HEK293 (cell line): ENCODE measurements at regions not wholly inside any gene's neighbourhood (a gene's known extent, or its start where the extent isn't known, plus 50 kb on each side); places are given as distances from the start of the nearest gene placed in this dataset.

Source experiments
- CTCF ChIA-PET: fragments of 350-600 bp; formaldehyde crosslinking; extraction: SDS; loops from one replicate; lab custom pipeline; 2021; ENCODE audit warnings: antibody characterized with exemption; lab: Yijun Ruan, JAX
- POLR2A ChIA-PET: fragments of 300-600 bp; formaldehyde crosslinking; extraction: SDS; loops from one replicate; lab custom pipeline; 2020; ENCODE audit warnings: antibody characterized with exemption, inconsistent platforms; lab: Yijun Ruan, JAX
- H3K27ac ChIP-seq: fragments of 200-500 bp; sonication (Bioruptor generic); 2 replicates; pipeline ENCODE4 v1.5.1; 2014; ENCODE audit warnings: low read depth, low read length, control low read depth, inconsistent platforms; ENCODE audit errors: extremely low read depth
- H3K36me3 ChIP-seq, 2 experiments: fragments of 200-500 bp in 1 of 2; sonication (Bioruptor generic) in 1 of 2; 1 replicate in 1 of 2; 2 replicates in 1 of 2; pipeline ENCODE4 v1.5.1; 2014 to 2017; ENCODE audit warnings: inconsistent platforms in 2 of 2, low read length in 2 of 2; ENCODE audit not compliant: control insufficient read depth in 2 of 2, insufficient read depth in 1 of 2
- H3K4me1 ChIP-seq: fragments of 200-500 bp; sonication (Bioruptor generic); 2 replicates; pipeline ENCODE4 v1.5.1; 2014; ENCODE audit warnings: mild to moderate bottlenecking, low read length, inconsistent platforms; ENCODE audit not compliant: control insufficient read depth, insufficient read depth
- H3K4me3 ChIP-seq: 2 replicates; pipeline ENCODE4 v1.5.1; 2011; ENCODE audit warnings: low read depth, mild to moderate bottlenecking, control low read depth, low read length, moderate library complexity
- H3K9me3 ChIP-seq: fragments of 200-500 bp; sonication (Bioruptor generic); 2 replicates; pipeline ENCODE4 v1.5.1; 2014; ENCODE audit warnings: low read depth, low read length, inconsistent platforms; ENCODE audit not compliant: control insufficient read depth, insufficient read depth
- EGR2 ChIP-seq: fragments of 450-650 bp; formaldehyde crosslinking; IDR thresholded peaks from 2 replicates; pipeline ENCODE4 v1.5.1; 2016; ENCODE audit warnings: low read depth, missing biosample characterization, missing genetic modification characterization
- GLIS2 ChIP-seq: fragments of 450-650 bp; formaldehyde crosslinking; IDR thresholded peaks from 2 replicates; pipeline ENCODE4 v1.5.1; 2016; ENCODE audit warnings: missing biosample characterization, missing genetic modification characterization
- KLF9 ChIP-seq: fragments of 450-650 bp; formaldehyde crosslinking; IDR thresholded peaks from 2 replicates; pipeline ENCODE4 v1.5.1; 2016; ENCODE audit warnings: missing biosample characterization, missing genetic modification characterization, low read depth
- TCF7L2 ChIP-seq: IDR thresholded peaks from 2 replicates; pipeline ENCODE4 v1.6.1; 2011; ENCODE audit warnings: low read depth, mild to moderate bottlenecking, inconsistent platforms, low read length, moderate library complexity, borderline replicate concordance
- YY1 ChIP-seq: fragments of 450-650 bp; formaldehyde crosslinking; IDR thresholded peaks from 2 replicates; pipeline ENCODE4 v1.5.1; 2018; ENCODE audit warnings: missing biosample characterization, missing genetic modification characterization
- YY2 ChIP-seq: fragments of 450-650 bp; formaldehyde crosslinking; IDR thresholded peaks from 2 replicates; pipeline ENCODE4 v1.5.1; 2016; ENCODE audit warnings: missing biosample characterization, missing genetic modification characterization
- ZBTB1 ChIP-seq: fragments of 450-650 bp; formaldehyde crosslinking; IDR thresholded peaks from 2 replicates; pipeline ENCODE4 v1.5.1; 2016; ENCODE audit warnings: missing biosample characterization, missing genetic modification characterization
- ZEB2 ChIP-seq: fragments of 450-650 bp; formaldehyde crosslinking; IDR thresholded peaks from 2 replicates; pipeline ENCODE4 v1.5.1; 2016; ENCODE audit warnings: missing biosample characterization, missing genetic modification characterization
- ZFP41 ChIP-seq: fragments of 450-650 bp; formaldehyde crosslinking; IDR thresholded peaks from 2 replicates; pipeline ENCODE4 v1.5.1; 2016; ENCODE audit warnings: missing biosample characterization, missing genetic modification characterization, borderline replicate concordance
- ZIC2 ChIP-seq: fragments of 450-650 bp; formaldehyde crosslinking; IDR thresholded peaks from 2 replicates; pipeline ENCODE4 v1.5.1; 2016; ENCODE audit warnings: missing biosample characterization, missing genetic modification characterization
- ZNF140 ChIP-seq: fragments of 450-650 bp; formaldehyde crosslinking; IDR thresholded peaks from 2 replicates; pipeline ENCODE4 v1.5.1; 2016; ENCODE audit warnings: missing biosample characterization, missing genetic modification characterization
- ZNF214 ChIP-seq: fragments of 450-650 bp; formaldehyde crosslinking; IDR thresholded peaks from 2 replicates; pipeline ENCODE4 v1.5.1; 2017; ENCODE audit warnings: missing biosample characterization, mild to moderate bottlenecking, missing genetic modification characterization, borderline replicate concordance
- ZNF341 ChIP-seq: fragments of 450-650 bp; formaldehyde crosslinking; IDR thresholded peaks from 2 replicates; pipeline ENCODE4; 2016; ENCODE audit warnings: low read depth, missing biosample characterization, missing genetic modification characterization
- ZNF391 ChIP-seq: fragments of 450-650 bp; formaldehyde crosslinking; IDR thresholded peaks from 2 replicates; pipeline ENCODE4 v1.5.1; 2016; ENCODE audit warnings: low read depth, missing biosample characterization, missing genetic modification characterization, borderline replicate concordance
- ZNF416 ChIP-seq: fragments of 450-650 bp; formaldehyde crosslinking; IDR thresholded peaks from 2 replicates; pipeline ENCODE4 v1.5.1; 2016; ENCODE audit warnings: missing biosample characterization, missing genetic modification characterization
- ZNF48 ChIP-seq: fragments of 450-650 bp; formaldehyde crosslinking; IDR thresholded peaks from 2 replicates; pipeline ENCODE4 v1.5.1; 2016; ENCODE audit warnings: missing biosample characterization, missing genetic modification characterization
- ZNF501 ChIP-seq: fragments of 450-650 bp; formaldehyde crosslinking; IDR thresholded peaks from 2 replicates; pipeline ENCODE4 v1.5.1; 2016; ENCODE audit warnings: missing biosample characterization, missing genetic modification characterization
- ZNF529 ChIP-seq: fragments of 450-650 bp; formaldehyde crosslinking; IDR thresholded peaks from 2 replicates; pipeline ENCODE4 v1.5.1; 2017; ENCODE audit warnings: missing genetic modification characterization, missing biosample characterization; ENCODE audit not compliant: insufficient replicate concordance
- ZNF549 ChIP-seq: fragments of 450-650 bp; IDR thresholded peaks from 2 replicates; pipeline ENCODE4 v1.5.1; 2018; ENCODE audit warnings: missing biosample characterization, missing genetic modification characterization, mild to moderate bottlenecking, inconsistent platforms, moderate library complexity
- ZNF654 ChIP-seq: fragments of 450-650 bp; formaldehyde crosslinking; IDR thresholded peaks from 2 replicates; pipeline ENCODE4 v1.5.1; 2016; ENCODE audit warnings: low read depth, missing biosample characterization, missing genetic modification characterization
- ZNF701 ChIP-seq: fragments of 450-650 bp; formaldehyde crosslinking; IDR thresholded peaks from 2 replicates; pipeline ENCODE4 v1.5.1; 2016; ENCODE audit warnings: missing biosample characterization, missing genetic modification characterization
- ZNF777 ChIP-seq: fragments of 450-650 bp; formaldehyde crosslinking; IDR thresholded peaks from 2 replicates; pipeline ENCODE4 v1.5.1; 2017; ENCODE audit warnings: missing biosample characterization, missing genetic modification characterization, borderline replicate concordance
- ZNF791 ChIP-seq: fragments of 450-650 bp; formaldehyde crosslinking; IDR thresholded peaks from 2 replicates; pipeline ENCODE4 v1.5.1; 2016; ENCODE audit warnings: missing biosample characterization, missing genetic modification characterization
- TF ChIP-seq, protein P1 (sequence below): fragments of 450-650 bp; formaldehyde crosslinking; IDR thresholded peaks from 2 replicates; pipeline ENCODE4 v1.5.1; 2017; ENCODE audit warnings: missing biosample characterization, missing genetic modification characterization
- TF ChIP-seq, protein P2 (sequence below): fragments of 450-650 bp; formaldehyde crosslinking; conservative IDR thresholded peaks from 2 replicates; pipeline ENCODE4 v1.5.1; 2016; ENCODE audit warnings: low read depth, missing biosample characterization, missing genetic modification characterization
- TF ChIP-seq, protein P3 (sequence below): fragments of 450-650 bp; formaldehyde crosslinking; IDR thresholded peaks from 2 replicates; pipeline ENCODE4 v1.5.1; 2017; ENCODE audit warnings: missing biosample characterization, mild to moderate bottlenecking, missing genetic modification characterization, moderate library complexity
- TF ChIP-seq, protein P4 (sequence below): fragments of 450-650 bp; formaldehyde crosslinking; IDR thresholded peaks from 2 replicates; pipeline ENCODE4 v1.5.1; 2016; ENCODE audit warnings: missing biosample characterization, missing genetic modification characterization
- TF ChIP-seq, protein P5 (sequence below): fragments of 450-650 bp; formaldehyde crosslinking; IDR thresholded peaks from 2 replicates; pipeline ENCODE4 v1.5.1; 2016; ENCODE audit warnings: missing biosample characterization, missing genetic modification characterization

DNA sequence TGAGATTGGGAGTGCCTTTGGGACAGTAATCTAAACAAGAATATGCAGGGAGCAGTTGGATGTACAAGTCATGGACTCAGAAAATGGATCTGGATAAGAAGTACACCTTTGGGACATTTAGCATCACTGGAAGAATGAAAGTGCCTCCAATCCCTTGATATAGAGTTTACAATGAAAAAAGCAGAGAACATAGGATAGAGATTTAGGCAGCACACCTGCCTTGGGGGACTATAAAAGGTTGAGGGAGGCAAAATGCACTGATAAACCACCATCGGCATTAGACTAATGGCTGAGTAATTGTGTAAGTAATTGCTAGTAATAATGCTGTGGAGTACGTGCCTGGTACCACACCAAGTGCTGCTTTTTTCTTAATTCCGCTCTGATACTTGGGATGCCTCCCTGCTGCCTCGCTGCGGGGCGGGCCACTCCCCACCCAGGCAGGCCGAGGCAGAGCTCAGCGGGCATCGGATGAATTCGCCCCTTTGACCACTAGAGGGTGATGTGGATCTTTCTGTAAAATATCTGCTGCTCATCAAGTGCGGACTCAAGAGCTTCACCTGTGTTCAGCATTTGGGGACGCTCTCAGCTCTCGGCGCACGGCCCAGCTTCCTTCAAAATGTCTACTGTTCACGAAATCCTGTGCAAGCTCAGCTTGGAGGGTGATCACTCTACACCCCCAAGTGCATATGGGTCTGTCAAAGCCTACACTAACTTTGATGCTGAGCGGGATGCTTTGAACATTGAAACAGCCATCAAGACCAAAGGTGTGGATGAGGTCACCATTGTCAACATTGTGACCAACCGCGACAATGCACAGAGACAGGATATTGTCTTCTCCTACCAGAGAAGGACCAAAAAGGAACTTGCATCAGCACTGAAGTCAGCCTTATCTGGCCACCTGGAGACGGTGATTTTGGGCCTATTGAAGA, 99.9 kb downstream of the ANKRD18B start:
- no peaks in the 10 kb centered on the region; the same call in 1 of the 2 replicates for H3K4me1 ChIP-seq
- no peak overlapping the region for H3K4me3 ChIP-seq
- no peaks in the 10 kb centered on the region for H3K9me3 ChIP-seq
- CTCF ChIA-PET = interaction anchor here (0.6 to 15.9 kb wide), 51 partner anchors 8 to 980 kb away, joined by 3 to 581 read pairs (median 5); partner anchors contain the start of genes ANKRD18B and NOL6
- POLR2A ChIA-PET = interaction anchor here (0.7 to 1.5 kb wide), 5 partner anchors 26 to 334 kb away, joined by 3 to 8 read pairs (median 3); partner anchors contain the start of gene NFX1
- H3K27ac ChIP-seq = no peak overlapping the region
- H3K36me3 ChIP-seq = no peaks in the 10 kb centered on the region
- TF ChIP-seq, protein P1, sequence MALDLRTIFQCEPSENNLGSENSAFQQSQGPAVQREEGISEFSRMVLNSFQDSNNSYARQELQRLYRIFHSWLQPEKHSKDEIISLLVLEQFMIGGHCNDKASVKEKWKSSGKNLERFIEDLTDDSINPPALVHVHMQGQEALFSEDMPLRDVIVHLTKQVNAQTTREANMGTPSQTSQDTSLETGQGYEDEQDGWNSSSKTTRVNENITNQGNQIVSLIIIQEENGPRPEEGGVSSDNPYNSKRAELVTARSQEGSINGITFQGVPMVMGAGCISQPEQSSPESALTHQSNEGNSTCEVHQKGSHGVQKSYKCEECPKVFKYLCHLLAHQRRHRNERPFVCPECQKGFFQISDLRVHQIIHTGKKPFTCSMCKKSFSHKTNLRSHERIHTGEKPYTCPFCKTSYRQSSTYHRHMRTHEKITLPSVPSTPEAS = no peak
- TF ChIP-seq GLIS2 (tag by site-specific recombination) = 0 out of 2 replicates have a peak, but pooled peaks have one; percentile 21
- no peak for TF ChIP-seq ZBTB1 (tag by site-specific recombination)
- TF ChIP-seq ZNF341 (tag by site-specific recombination) = no peak
- TF ChIP-seq TCF7L2 = no peak
- no peak for TF ChIP-seq ZNF529 (tag by site-specific recombination)
- no peak for TF ChIP-seq ZNF549 (tag by site-specific recombination)
- TF ChIP-seq EGR2 (tag by site-specific recombination) = no peak
- TF ChIP-seq, protein P2, sequence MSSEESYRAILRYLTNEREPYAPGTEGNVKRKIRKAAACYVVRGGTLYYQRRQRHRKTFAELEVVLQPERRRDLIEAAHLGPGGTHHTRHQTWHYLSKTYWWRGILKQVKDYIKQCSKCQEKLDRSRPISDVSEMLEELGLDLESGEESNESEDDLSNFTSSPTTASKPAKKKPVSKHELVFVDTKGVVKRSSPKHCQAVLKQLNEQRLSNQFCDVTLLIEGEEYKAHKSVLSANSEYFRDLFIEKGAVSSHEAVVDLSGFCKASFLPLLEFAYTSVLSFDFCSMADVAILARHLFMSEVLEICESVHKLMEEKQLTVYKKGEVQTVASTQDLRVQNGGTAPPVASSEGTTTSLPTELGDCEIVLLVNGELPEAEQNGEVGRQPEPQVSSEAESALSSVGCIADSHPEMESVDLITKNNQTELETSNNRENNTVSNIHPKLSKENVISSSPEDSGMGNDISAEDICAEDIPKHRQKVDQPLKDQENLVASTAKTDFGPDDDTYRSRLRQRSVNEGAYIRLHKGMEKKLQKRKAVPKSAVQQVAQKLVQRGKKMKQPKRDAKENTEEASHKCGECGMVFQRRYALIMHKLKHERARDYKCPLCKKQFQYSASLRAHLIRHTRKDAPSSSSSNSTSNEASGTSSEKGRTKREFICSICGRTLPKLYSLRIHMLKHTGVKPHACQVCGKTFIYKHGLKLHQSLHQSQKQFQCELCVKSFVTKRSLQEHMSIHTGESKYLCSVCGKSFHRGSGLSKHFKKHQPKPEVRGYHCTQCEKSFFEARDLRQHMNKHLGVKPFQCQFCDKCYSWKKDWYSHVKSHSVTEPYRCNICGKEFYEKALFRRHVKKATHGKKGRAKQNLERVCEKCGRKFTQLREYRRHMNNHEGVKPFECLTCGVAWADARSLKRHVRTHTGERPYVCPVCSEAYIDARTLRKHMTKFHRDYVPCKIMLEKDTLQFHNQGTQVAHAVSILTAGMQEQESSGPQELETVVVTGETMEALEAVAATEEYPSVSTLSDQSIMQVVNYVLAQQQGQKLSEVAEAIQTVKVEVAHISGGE = no peak
- no peak for TF ChIP-seq ZNF701 (tag by site-specific recombination)
- TF ChIP-seq ZNF391 (tag by site-specific recombination) = no peak
- peak; percentile 89 for TF ChIP-seq ZNF654 (tag by site-specific recombination)
- TF ChIP-seq, protein P3, sequence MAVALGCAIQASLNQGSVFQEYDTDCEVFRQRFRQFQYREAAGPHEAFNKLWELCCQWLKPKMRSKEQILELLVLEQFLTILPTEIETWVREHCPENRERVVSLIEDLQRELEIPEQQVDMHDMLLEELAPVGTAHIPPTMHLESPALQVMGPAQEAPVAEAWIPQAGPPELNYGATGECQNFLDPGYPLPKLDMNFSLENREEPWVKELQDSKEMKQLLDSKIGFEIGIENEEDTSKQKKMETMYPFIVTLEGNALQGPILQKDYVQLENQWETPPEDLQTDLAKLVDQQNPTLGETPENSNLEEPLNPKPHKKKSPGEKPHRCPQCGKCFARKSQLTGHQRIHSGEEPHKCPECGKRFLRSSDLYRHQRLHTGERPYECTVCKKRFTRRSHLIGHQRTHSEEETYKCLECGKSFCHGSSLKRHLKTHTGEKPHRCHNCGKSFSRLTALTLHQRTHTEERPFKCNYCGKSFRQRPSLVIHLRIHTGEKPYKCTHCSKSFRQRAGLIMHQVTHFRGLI (tag by site-specific recombination) = no peak
- TF ChIP-seq YY2 = no peak
- peak; percentile 84 for TF ChIP-seq ZIC2 (tag by site-specific recombination)
- peak; percentile 42; the same call in 1 of the 2 replicates for TF ChIP-seq ZEB2
- no peak for TF ChIP-seq YY1 (tag by site-specific recombination)
- no peak for TF ChIP-seq ZFP41
- no peak for TF ChIP-seq ZNF214 (tag by site-specific recombination)
- no peak for TF ChIP-seq ZNF791 (tag by site-specific recombination)
- TF ChIP-seq ZNF501 (tag by site-specific recombination) = 0 out of 2 replicates have a peak, but pooled peaks have one; percentile 27
- no peak for TF ChIP-seq KLF9 (tag by site-specific recombination)
- TF ChIP-seq, protein P4, sequence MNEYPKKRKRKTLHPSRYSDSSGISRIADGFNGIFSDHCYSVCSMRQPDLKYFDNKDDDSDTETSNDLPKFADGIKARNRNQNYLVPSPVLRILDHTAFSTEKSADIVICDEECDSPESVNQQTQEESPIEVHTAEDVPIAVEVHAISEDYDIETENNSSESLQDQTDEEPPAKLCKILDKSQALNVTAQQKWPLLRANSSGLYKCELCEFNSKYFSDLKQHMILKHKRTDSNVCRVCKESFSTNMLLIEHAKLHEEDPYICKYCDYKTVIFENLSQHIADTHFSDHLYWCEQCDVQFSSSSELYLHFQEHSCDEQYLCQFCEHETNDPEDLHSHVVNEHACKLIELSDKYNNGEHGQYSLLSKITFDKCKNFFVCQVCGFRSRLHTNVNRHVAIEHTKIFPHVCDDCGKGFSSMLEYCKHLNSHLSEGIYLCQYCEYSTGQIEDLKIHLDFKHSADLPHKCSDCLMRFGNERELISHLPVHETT = no peak
- TF ChIP-seq, protein P5, sequence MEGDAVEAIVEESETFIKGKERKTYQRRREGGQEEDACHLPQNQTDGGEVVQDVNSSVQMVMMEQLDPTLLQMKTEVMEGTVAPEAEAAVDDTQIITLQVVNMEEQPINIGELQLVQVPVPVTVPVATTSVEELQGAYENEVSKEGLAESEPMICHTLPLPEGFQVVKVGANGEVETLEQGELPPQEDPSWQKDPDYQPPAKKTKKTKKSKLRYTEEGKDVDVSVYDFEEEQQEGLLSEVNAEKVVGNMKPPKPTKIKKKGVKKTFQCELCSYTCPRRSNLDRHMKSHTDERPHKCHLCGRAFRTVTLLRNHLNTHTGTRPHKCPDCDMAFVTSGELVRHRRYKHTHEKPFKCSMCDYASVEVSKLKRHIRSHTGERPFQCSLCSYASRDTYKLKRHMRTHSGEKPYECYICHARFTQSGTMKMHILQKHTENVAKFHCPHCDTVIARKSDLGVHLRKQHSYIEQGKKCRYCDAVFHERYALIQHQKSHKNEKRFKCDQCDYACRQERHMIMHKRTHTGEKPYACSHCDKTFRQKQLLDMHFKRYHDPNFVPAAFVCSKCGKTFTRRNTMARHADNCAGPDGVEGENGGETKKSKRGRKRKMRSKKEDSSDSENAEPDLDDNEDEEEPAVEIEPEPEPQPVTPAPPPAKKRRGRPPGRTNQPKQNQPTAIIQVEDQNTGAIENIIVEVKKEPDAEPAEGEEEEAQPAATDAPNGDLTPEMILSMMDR (tag by site-specific recombination) = peak; percentile 80
- TF ChIP-seq ZNF777 (tag by site-specific recombination) = no peak
- no peak for TF ChIP-seq ZNF140 (tag by site-specific recombination)
- no peak for TF ChIP-seq ZNF48 (tag by site-specific recombination)
- no peak for TF ChIP-seq ZNF416 (tag by site-specific recombination)
